Adrenal gland (tissue), 9 donors: ENCODE measurements at regions not wholly inside any gene's neighbourhood (a gene's known extent, or its start where the extent isn't known, plus 50 kb on each side); places are given as distances from the start of the nearest gene placed in this dataset.

Experiments used
- DNase-seq, 7 donors: peaks; one replicate each; pipeline ENCODE4 v3.0.0-alpha.2; 2019 to 2020
- H3K27ac ChIP-seq, 5 donors: fragments of 200-600 bp; sonication (generic) in 4 of 5; 1 replicate in 3 of 5; 2 replicates in 2 of 5; pipeline versions ENCODE4 v1.5.1 to v1.8.0; 2016 to 2020; ENCODE audit warnings: mild to moderate bottlenecking in 1 of 5
- H3K27me3 ChIP-seq: fragments of 200-600 bp; 2 replicates; pipeline ENCODE4 v1.8.0; 2021
- H3K36me3 ChIP-seq, 2 donors: fragments of 200-600 bp; replicated peaks in 1 of 2; 1 replicate in 1 of 2; 2 replicates in 1 of 2; pipeline versions ENCODE4 v1.5.1 to v1.8.0; 2018 to 2022
- H3K4me1 ChIP-seq, 2 donors: fragments of 200-600 bp; replicated peaks in 1 of 2; 1 replicate in 1 of 2; 2 replicates in 1 of 2; pipeline versions ENCODE4 v1.5.1 to v1.8.0; 2018 to 2021
- H3K4me3 ChIP-seq, 4 donors: fragments of 200-600 bp; sonication (generic) in 3 of 4; one replicate each; pipeline ENCODE4 v1.5.1; 2016 to 2018
- H3K9me3 ChIP-seq, 3 donors: fragments of 200-600 bp; sonication (generic) in 1 of 3; replicated peaks in 1 of 3; 1 replicate in 2 of 3; 2 replicates in 1 of 3; pipeline versions ENCODE4 v1.5.1 to v1.8.0; 2016 to 2021
- CTCF ChIP-seq, 6 experiments: fragments of 450-650 bp in 4 of 6; fragments of 200-600 bp in 2 of 6; sonication (generic) in 1 of 6; IDR thresholded peaks; 1 replicate in 5 of 6; 2 replicates in 1 of 6; pipeline versions ENCODE4 v1.5.1 to v1.8.0; 2016 to 2021; ENCODE audit warnings: antibody characterized with exemption in 6 of 6, mild to moderate bottlenecking in 2 of 6, moderate library complexity in 1 of 6
- POLR2A ChIP-seq, 2 donors: fragments of 450-650 bp; IDR thresholded peaks; one replicate each; pipeline ENCODE4 v1.6.1; 2017; ENCODE audit warnings: antibody characterized with exemption in 2 of 2, mild to moderate bottlenecking in 2 of 2, moderate library complexity in 1 of 2
- WGBS, 4 donors: extraction: QIAGEN DNeasy Blood & Tissue Kit in 2 of 4; methylation state at CpG; one replicate each; pipeline versions ENCODE4 v1.1.5 to v1.1.7; 2013 to 2017; 5-methylcytosine and 5-hydroxymethylcytosine counted together
- intact Hi-C, 2 donors: fragments of 100-400 bp; cut with DNase I; formaldehyde crosslinking; loops; one replicate each; pipeline versions ENCODE4 v1.14.1 to v1.15.0; 2022 to 2023
- donor health status: healthy with polysubstance abuse.
- donor health status: Bipolar disorder and iron deficiency.
- donor health status: DM: yes; HTN: yes; CAD: no.
- donor health status: DM: no; HTN: no; CAD: no.
- donor health status: DM: no; HTN: no; CAD: no.

GRCh38 chr5:60205071-60205470 lies 311.5 kb upstream of the PDE4D start:
- H3K4me1 ChIP-seq = no peaks in the 10 kb centered on the region
- H3K27ac ChIP-seq = no peak overlapping the region
- no peaks in the 10 kb centered on the region for H3K9me3 ChIP-seq
- 74 to 100% (median 90%) methylated on average over 2 of the region's 2 CpGs for WGBS, 4 donors
- intact Hi-C loops = no loop called here
- no peak for DNase-seq
- H3K36me3 ChIP-seq = no peaks in the 10 kb centered on the region
- no peak for TF ChIP-seq POLR2A (IDR thresholded peaks at IDR 0.05)
- no peak overlapping the region for H3K4me3 ChIP-seq
- no peaks in the 10 kb centered on the region for H3K27me3 ChIP-seq

GRCh38 chr5:60196385-60197113 lies 303.0 kb upstream of the PDE4D start:
- peak in 6 of 7 donors; percentile 9 to 48 (median 26) for DNase-seq
- no peaks in the 10 kb centered on the region for H3K27me3 ChIP-seq
- TF ChIP-seq POLR2A (IDR thresholded peaks at IDR 0.05) (no peak), CTCF (IDR thresholded peaks at IDR 0.05) (no peak)
- H3K9me3 ChIP-seq = no peaks in the 10 kb centered on the region
- no peaks in the 10 kb centered on the region for H3K36me3 ChIP-seq
- intact Hi-C loops = no loop called here
- no peak overlapping the region for H3K27ac ChIP-seq
- 45 to 71% (median 55%) methylated on average over 2 of the region's 2 CpGs for WGBS, 4 donors
- H3K4me1 ChIP-seq = no peaks in the 10 kb centered on the region
- H3K4me3 ChIP-seq = no peak overlapping the region

- 66 to 70% (median 68%) methylated on average over 6 of the region's 6 CpGs for WGBS, 4 donors
- H3K4me1 ChIP-seq = no peaks in the 10 kb centered on the region
Measured at GRCh38 chr5:60195551-60195950, 302.0 kb upstream of the PDE4D start.

GRCh38 chr5:60195083-60195482 lies 301.6 kb upstream of the PDE4D start:
- Histone ChIP-seq H3K27me3 (no peaks in the 10 kb centered on the region), H3K9me3 (no peaks in the 10 kb centered on the region), H3K4me3 (no peak overlapping the region), H3K4me1 (no peaks in the 10 kb centered on the region), H3K36me3 (no peaks in the 10 kb centered on the region), H3K27ac (no peak overlapping the region)
- 83 to 92% (median 87%) methylated on average over 1 of the region's 1 CpG for WGBS, 4 donors
- TF ChIP-seq POLR2A (IDR thresholded peaks at IDR 0.05) (no peak), CTCF (IDR thresholded peaks at IDR 0.05) (no peak)
- intact Hi-C loops = no loop called here
- no peak for DNase-seq

More at GRCh38 chr5:60195551-60195950, 302.0 kb upstream of the PDE4D start:
- H3K9me3 ChIP-seq = no peaks in the 10 kb centered on the region
- TF ChIP-seq CTCF (IDR thresholded peaks at IDR 0.05) (no peak), POLR2A (IDR thresholded peaks at IDR 0.05) (no peak)
- intact Hi-C loops = no loop called here
- no peaks in the 10 kb centered on the region for H3K36me3 ChIP-seq
- no peak overlapping the region for H3K27ac ChIP-seq
- H3K4me3 ChIP-seq = no peak overlapping the region
- DNase-seq = no peak
- no peaks in the 10 kb centered on the region for H3K27me3 ChIP-seq
